ENCODE measurements at regions not wholly inside any gene's neighbourhood (a gene's known extent, or its start where the extent isn't known, plus 50 kb on each side); places are given as distances from the start of the nearest gene placed in this dataset.

DNA sequence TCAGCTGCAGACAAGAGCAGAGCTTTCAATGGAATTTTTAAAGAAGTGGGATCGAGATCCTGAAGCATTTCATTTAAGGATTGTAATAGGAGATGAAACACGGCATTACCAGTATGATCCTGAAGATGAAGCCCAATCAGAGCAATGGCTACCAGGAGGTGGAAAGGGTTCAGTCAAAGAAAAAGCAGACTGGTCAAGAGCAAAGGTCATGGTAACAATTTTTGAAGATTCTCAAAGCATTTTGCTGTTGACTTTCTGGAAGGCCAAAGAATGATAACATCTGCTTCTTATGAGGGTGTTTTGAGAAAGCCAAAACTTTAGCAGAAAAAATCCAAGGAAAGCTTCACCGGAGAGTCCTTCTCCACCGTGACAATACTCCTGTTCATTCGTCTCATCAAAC, 204.3 kb upstream of the EEA1 start:
- TF ChIP-seq, protein P1, sequence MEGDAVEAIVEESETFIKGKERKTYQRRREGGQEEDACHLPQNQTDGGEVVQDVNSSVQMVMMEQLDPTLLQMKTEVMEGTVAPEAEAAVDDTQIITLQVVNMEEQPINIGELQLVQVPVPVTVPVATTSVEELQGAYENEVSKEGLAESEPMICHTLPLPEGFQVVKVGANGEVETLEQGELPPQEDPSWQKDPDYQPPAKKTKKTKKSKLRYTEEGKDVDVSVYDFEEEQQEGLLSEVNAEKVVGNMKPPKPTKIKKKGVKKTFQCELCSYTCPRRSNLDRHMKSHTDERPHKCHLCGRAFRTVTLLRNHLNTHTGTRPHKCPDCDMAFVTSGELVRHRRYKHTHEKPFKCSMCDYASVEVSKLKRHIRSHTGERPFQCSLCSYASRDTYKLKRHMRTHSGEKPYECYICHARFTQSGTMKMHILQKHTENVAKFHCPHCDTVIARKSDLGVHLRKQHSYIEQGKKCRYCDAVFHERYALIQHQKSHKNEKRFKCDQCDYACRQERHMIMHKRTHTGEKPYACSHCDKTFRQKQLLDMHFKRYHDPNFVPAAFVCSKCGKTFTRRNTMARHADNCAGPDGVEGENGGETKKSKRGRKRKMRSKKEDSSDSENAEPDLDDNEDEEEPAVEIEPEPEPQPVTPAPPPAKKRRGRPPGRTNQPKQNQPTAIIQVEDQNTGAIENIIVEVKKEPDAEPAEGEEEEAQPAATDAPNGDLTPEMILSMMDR (conservative IDR thresholded peaks at IDR 0.05; ENCODE audit: low read depth in 2 of 2) = no peak
- no peak for TF ChIP-seq EZH2phosphoT487 (IDR thresholded peaks at IDR 0.05; ENCODE audit: unreplicated experiment)
- no peak for TF ChIP-seq EZH2 (IDR thresholded peaks at IDR 0.05; ENCODE audit: low read depth, unreplicated experiment)
- TF ChIP-seq POLR2AphosphoS5 (IDR thresholded peaks at IDR 0.05; ENCODE audit: low read depth) = no peak
